GM20000 (cell line): ENCODE measurements at regions not wholly inside any gene's neighbourhood (a gene's known extent, or its start where the extent isn't known, plus 50 kb on each side); places are given as distances from the start of the nearest gene placed in this dataset.

ENCODE experiments used
- DNase-seq: peaks from one replicate; pipeline ENCODE4 v3.0.0; 2012; ENCODE audit warnings: low spot score
- TF ChIP-seq, protein P1 (sequence below): IDR thresholded peaks from 2 replicates; pipeline ENCODE4 v1.5.1; 2012; ENCODE audit warnings: mild to moderate bottlenecking, control low read depth; ENCODE audit errors: extremely low read depth, missing control alignments

DNA sequence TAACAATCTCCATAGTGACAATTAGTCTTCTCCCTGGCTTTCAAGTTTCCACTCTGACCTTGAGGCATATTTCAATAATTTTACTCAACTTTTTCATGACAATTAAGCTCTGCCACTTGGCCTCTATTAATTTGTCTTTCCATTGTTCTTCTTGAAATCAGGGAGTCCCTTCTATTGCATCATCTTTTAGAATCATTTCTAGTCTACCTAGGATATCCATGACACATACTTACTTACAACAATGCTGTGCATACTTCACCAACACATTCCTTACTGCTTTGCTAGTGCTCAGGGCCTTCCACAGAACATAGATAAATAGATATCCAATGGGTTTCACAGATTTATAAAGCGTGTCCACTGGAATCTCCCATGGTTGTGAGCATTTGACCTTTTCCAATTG lies 331.5 kb upstream of the LRP1B start:
- no peak for DNase-seq
- TF ChIP-seq, protein P1, sequence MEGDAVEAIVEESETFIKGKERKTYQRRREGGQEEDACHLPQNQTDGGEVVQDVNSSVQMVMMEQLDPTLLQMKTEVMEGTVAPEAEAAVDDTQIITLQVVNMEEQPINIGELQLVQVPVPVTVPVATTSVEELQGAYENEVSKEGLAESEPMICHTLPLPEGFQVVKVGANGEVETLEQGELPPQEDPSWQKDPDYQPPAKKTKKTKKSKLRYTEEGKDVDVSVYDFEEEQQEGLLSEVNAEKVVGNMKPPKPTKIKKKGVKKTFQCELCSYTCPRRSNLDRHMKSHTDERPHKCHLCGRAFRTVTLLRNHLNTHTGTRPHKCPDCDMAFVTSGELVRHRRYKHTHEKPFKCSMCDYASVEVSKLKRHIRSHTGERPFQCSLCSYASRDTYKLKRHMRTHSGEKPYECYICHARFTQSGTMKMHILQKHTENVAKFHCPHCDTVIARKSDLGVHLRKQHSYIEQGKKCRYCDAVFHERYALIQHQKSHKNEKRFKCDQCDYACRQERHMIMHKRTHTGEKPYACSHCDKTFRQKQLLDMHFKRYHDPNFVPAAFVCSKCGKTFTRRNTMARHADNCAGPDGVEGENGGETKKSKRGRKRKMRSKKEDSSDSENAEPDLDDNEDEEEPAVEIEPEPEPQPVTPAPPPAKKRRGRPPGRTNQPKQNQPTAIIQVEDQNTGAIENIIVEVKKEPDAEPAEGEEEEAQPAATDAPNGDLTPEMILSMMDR, result no peak

DNA sequence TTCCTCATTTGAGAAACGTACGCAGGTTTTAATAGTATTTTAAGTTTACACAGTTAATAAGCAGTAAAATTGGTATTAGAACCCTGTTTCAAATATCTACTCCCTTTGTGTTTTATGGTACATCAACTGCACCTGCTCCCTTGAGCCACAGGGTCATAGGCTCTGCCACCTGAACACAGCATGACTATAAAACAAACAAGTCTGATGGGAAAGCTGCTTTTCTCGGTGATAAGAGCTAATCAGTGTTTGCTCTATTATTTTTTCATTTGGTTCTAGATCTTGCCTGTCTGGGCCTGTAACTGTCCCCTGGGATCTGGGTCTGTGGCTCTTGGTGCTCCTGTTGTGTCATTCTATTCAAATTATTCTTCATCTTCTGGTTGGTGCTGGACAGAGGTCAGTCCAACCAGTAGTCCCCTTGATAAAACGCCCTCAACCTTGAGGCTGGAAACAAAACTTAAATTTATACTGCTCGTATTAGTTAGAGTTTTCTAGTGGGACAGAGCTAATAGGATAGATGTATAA lies 314.8 kb upstream of the LRP1B start:
- no peak for DNase-seq
- TF ChIP-seq, protein P1, result no peak

DNA sequence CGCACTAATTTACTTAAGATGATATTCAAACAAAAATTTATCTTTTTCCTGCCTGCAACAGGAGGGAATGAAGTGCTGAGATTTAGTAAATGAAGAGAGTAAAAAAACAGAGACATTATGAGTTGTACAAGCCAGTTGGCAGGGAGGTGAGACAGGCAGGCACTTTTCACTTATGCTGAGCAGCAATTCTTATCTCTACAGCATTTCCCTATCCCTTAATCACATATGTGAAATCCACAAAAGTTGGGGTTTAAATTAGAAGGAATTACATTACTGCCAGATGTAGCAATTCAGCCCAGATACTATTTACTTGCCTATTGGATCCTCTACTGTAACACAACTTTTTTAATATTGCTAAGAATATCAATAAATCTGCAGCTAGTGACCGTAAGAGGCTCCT lies 314.2 kb upstream of the LRP1B start:
- no peak for DNase-seq
- TF ChIP-seq, protein P1, result no peak

DNA sequence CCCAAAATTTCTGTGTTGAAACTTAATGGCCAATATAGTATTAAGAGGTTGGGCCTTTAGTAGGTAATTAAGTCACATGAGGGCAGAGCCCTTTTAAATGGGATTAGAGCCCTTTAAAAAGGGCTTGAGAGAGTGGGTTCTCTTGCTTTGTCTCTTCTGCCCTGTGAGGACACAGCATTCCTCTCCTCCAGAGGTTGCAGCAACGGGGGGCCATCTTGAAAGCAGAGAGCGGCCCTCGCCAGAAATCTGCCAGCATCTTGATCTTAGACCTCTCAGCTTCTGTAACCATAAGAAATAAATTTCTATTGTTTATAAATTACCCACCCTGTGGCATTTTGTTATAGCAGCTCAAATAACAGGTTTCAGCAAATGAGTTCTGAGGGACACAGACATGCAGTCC lies 305.0 kb upstream of the LRP1B start:
- TF ChIP-seq, protein P1, result no peak
- no peak for DNase-seq

DNA sequence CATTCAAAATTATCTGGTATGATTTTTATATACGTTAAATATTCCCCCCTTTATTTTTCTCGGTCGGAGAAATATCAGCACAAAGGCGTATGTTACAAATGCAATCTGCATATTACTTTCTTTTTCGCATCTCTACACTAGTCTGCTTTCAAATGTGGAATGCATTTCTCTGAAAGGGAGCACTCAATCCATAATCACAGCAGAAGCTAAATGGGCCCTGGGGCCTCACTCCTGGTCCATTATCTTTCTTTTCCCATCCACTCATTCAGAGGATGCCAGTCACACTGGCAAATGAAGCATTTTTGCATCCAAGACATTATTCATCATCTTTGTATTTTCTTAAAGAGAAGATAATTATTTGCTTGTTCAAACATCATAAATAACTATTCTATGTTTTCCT lies 295.2 kb upstream of the LRP1B start:
- no peak for DNase-seq
- TF ChIP-seq, protein P1, result no peak

DNA sequence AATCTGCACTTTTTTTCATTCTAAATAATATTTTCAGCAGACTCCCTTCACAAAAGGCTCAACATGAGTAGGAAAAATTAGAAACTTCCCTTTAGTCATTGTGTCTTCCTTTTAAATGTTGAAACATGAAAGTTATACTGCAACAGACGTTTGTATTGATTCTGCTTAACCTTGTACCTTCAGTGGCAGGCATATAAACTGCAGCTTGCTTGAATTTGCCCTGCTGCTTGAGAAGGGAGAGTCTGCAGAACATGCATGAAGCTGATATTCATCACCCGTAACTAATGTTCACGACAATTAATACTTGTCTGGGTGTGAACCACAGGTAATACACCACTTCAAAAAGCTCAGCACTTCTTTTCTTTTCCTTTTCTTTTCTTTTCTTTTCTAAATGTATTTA lies 294.7 kb upstream of the LRP1B start:
- no peak for DNase-seq
- TF ChIP-seq, protein P1, result no peak

DNA sequence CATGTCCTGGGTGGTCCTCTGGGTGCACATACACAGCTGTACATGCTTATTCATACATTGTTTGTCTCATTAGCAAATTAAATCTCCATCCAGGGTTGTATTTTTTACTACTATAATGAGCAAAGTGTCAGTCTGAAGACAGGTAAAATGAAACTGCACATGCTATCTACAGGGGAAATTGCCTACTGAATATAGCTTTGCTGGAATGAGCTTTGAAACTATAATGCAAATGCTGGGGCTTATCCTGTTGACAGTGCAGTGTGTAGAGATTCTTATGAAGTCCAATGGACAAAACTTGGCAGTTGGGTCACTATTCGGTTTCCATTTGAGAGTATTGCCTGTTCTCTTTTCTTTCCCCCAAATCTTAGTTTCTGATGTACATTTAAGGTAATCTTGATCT lies 292.8 kb upstream of the LRP1B start:
- no peak for DNase-seq
- TF ChIP-seq, protein P1, result no peak
